ENCODE measurements at regions not wholly inside any gene's neighbourhood (a gene's known extent, or its start where the extent isn't known, plus 50 kb on each side); places are given as distances from the start of the nearest gene placed in this dataset.

- TF ChIP-seq CTCF (IDR thresholded peaks at IDR 0.05) (no peak), POLR2A (IDR thresholded peaks at IDR 0.05) (no peak)
These were observed 110.1 kb upstream of the GBE1 start for GRCh38 chr3:81871358-81872155.
